ENCODE measurements at regions not wholly inside any gene's neighbourhood (a gene's known extent, or its start where the extent isn't known, plus 50 kb on each side); places are given as distances from the start of the nearest gene placed in this dataset.

- no peak overlapping the region for H3K4me3 ChIP-seq (ENCODE audit: low read depth, low read length)
- DNase-seq (ENCODE audit: low read depth), result no peak
- TF ChIP-seq CTCF (conservative IDR thresholded peaks at IDR 0.05; ENCODE audit: low read depth, low read length), result no peak
Measured at GRCh38 chr3:59254433-59254832, 204.6 kb upstream of the CFAP20DC start.

GRCh38 chr3:59253523-59253922, 203.7 kb upstream of the CFAP20DC start:
- no peak overlapping the region for H3K4me3 ChIP-seq (ENCODE audit: low read depth, low read length)
- TF ChIP-seq CTCF (conservative IDR thresholded peaks at IDR 0.05; ENCODE audit: low read depth, low read length), result no peak
- no peak for DNase-seq (ENCODE audit: low read depth)

- H3K4me3 ChIP-seq (ENCODE audit: low read depth, low read length), result no peak overlapping the region
- TF ChIP-seq CTCF (conservative IDR thresholded peaks at IDR 0.05; ENCODE audit: low read depth, low read length), result no peak
- DNase-seq (ENCODE audit: low read depth), result no peak
Measured at GRCh38 chr3:59251869-59252268, 202.0 kb upstream of the CFAP20DC start.

GRCh38 chr3:59250600-59250999, 200.8 kb upstream of the CFAP20DC start:
- TF ChIP-seq CTCF (conservative IDR thresholded peaks at IDR 0.05; ENCODE audit: low read depth, low read length), result no peak
- DNase-seq (ENCODE audit: low read depth), result no peak
- no peak overlapping the region for H3K4me3 ChIP-seq (ENCODE audit: low read depth, low read length)

GRCh38 chr3:59249698-59250361, 200.0 kb upstream of the CFAP20DC start:
- no peak for TF ChIP-seq CTCF (conservative IDR thresholded peaks at IDR 0.05; ENCODE audit: low read depth, low read length)
- DNase-seq (ENCODE audit: low read depth), result no peak
- H3K4me3 ChIP-seq (ENCODE audit: low read depth, low read length), result no peak overlapping the region

GRCh38 chr3:59249004-59249403, 199.2 kb upstream of the CFAP20DC start:
- DNase-seq (ENCODE audit: low read depth), result no peak
- no peak for TF ChIP-seq CTCF (conservative IDR thresholded peaks at IDR 0.05; ENCODE audit: low read depth, low read length)
- H3K4me3 ChIP-seq (ENCODE audit: low read depth, low read length), result no peak overlapping the region

GRCh38 chr3:59247402-59247841, 197.6 kb upstream of the CFAP20DC start:
- H3K4me3 ChIP-seq (ENCODE audit: low read depth, low read length), result no peak overlapping the region
- DNase-seq (ENCODE audit: low read depth), result no peak
- TF ChIP-seq CTCF (conservative IDR thresholded peaks at IDR 0.05; ENCODE audit: low read depth, low read length), result no peak

Data from choroid plexus epithelial cell (primary cell).